Choroid plexus epithelial cell (primary cell): ENCODE measurements at regions not wholly inside any gene's neighbourhood (a gene's known extent, or its start where the extent isn't known, plus 50 kb on each side); places are given as distances from the start of the nearest gene placed in this dataset.

ENCODE experiments used
- DNase-seq: peaks from one replicate; pipeline ENCODE4 v3.0.0-alpha.2; 2010; ENCODE audit warnings: low read depth
- H3K4me3 ChIP-seq: 2 replicates; pipeline ENCODE4 v1.5.1; 2011; ENCODE audit warnings: low read depth, mild to moderate bottlenecking, control low read depth, low read length, moderate library complexity
- TF ChIP-seq, protein P1 (sequence below): conservative IDR thresholded peaks from 2 replicates; pipeline ENCODE4 v1.5.1; 2011; ENCODE audit warnings: low read depth, mild to moderate bottlenecking, control low read depth, inconsistent platforms, low read length, moderate library complexity

- no peak overlapping the region for H3K4me3 ChIP-seq
- DNase-seq, result peak; percentile 4
- TF ChIP-seq, protein P1, sequence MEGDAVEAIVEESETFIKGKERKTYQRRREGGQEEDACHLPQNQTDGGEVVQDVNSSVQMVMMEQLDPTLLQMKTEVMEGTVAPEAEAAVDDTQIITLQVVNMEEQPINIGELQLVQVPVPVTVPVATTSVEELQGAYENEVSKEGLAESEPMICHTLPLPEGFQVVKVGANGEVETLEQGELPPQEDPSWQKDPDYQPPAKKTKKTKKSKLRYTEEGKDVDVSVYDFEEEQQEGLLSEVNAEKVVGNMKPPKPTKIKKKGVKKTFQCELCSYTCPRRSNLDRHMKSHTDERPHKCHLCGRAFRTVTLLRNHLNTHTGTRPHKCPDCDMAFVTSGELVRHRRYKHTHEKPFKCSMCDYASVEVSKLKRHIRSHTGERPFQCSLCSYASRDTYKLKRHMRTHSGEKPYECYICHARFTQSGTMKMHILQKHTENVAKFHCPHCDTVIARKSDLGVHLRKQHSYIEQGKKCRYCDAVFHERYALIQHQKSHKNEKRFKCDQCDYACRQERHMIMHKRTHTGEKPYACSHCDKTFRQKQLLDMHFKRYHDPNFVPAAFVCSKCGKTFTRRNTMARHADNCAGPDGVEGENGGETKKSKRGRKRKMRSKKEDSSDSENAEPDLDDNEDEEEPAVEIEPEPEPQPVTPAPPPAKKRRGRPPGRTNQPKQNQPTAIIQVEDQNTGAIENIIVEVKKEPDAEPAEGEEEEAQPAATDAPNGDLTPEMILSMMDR, result no peak
These were observed 88.3 kb downstream of the BMP2 start for GRCh38 chr20:6855796-6856195.

GRCh38 chr20:6857927-6858326, 90.4 kb downstream of the BMP2 start:
- no peak overlapping the region for H3K4me3 ChIP-seq
- TF ChIP-seq, protein P1, result no peak
- no peak for DNase-seq

DNA sequence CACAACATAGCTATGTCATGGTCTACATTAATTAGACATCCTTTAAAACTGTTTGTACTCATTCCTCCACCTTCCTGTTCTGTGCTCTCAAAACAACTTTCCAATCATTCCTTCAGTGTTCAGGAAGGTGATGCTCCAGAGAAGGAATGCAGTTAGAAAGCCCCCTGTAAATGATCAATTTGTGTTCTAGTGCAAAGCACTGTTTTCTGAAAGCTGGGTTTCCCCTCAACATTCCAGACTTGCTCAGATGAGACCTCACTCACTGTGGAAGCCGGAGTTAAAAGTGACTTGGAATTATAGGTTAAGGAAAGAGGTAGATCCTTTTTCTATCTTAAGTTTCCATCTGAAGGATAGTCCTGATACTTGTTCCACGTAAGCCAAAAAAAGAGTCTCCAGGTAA, 95.9 kb downstream of the BMP2 start:
- TF ChIP-seq, protein P1, result no peak
- DNase-seq, result no peak
- H3K4me3 ChIP-seq, result no peak overlapping the region

GRCh38 chr20:6863798-6864201, 96.3 kb downstream of the BMP2 start:
- TF ChIP-seq, protein P1, result no peak
- H3K4me3 ChIP-seq, result no peak overlapping the region
- no peak for DNase-seq

DNA sequence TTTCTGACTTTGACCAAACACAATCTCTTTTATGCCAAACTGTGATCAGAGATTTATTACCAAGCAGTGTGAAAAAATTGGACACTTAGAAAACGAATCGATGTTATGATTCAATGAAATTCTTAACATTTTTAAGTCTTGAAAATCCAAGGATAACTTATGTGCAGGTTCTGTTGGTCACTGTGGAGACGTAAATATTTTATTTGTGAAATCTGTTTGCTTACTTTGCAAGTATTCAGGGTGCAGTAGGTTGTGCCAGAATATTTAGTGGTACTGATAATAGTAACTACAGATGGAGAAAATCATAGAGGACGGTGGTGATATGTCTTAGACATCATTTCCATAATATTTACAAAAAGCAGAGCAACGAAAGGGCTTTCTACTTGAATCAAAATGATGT, 97.3 kb downstream of the BMP2 start:
- TF ChIP-seq, protein P1, result no peak
- DNase-seq, result no peak
- H3K4me3 ChIP-seq, result no peak overlapping the region

DNA sequence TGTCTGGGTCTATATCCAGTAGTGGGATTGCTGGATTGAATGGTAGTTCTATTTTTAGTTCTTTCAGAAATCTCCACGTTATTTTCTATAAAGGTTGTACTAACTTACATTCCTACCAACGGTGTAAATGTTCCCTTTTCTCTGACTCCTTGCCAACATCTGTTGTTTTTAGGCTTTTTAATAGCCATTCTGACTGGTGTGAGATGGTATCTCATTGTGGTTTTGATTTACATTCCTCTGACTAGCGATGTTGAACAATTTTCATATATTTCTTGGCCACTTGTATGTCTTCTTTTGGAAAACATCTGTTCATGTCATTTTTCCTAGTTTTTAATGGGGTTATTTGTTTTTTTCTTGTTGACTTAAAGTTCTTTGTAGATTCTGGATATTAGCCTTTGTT, 99.3 kb downstream of the BMP2 start:
- H3K4me3 ChIP-seq, result no peak overlapping the region
- DNase-seq, result peak; percentile 52
- TF ChIP-seq, protein P1, result no peak

DNA sequence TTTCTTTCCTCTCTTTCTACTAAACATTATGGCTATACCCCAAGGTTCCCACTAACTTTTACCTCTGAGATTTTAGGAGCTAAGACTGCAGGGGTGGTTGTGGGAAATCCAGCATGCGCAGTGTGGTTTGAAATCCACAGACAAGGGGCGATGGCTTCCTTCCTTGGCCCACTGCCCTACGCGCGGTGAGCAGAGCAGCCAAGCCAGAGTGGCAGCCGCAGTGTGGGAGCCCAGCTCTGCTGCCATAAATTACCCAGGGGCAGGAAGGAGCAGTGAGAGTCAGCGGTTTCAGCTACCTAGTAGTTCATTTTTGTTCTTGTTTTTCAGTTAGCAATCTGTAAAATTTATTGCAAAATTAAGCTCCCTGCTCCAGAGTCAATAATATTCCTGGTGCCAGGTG, 101.4 kb downstream of the BMP2 start:
- TF ChIP-seq, protein P1, result no peak
- DNase-seq, result no peak
- H3K4me3 ChIP-seq, result no peak overlapping the region
